ENCODE measurements at regions not wholly inside any gene's neighbourhood (a gene's known extent, or its start where the extent isn't known, plus 50 kb on each side); places are given as distances from the start of the nearest gene placed in this dataset.

- peak; percentile 2 for DNase-seq
Measured at GRCh38 chr10:46229144-46229563, 57.6 kb upstream of the ANTXRL start.

GRCh38 chr10:46230615-46231014 is 56.2 kb upstream of the ANTXRL start:
- DNase-seq, result no peak

DNA sequence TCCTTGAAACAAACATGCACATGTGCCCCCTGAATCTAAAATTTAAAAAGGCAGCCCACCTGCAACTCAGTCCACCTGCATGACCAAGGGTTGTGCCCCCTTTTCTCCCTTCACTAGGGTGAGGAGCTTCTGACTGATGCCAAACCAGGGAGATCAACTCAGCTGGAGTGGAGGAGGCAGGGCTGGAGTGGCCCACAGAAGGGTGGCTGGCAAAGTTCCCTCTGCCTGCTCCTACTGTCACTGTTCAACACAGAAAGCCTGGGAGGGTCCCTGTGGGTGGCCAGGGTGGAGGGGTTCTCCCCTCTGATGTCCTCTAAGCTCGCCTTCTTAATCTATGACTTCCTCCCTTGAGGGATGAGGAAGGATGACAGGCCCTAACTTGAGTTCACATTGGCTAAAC is 55.7 kb upstream of the ANTXRL start:
- DNase-seq, result no peak

GRCh38 chr10:46232084-46232483 is 54.7 kb upstream of the ANTXRL start:
- DNase-seq, result no peak

- DNase-seq, result no peak
Measured at GRCh38 chr10:46232666-46233065, 54.1 kb upstream of the ANTXRL start.

DNA sequence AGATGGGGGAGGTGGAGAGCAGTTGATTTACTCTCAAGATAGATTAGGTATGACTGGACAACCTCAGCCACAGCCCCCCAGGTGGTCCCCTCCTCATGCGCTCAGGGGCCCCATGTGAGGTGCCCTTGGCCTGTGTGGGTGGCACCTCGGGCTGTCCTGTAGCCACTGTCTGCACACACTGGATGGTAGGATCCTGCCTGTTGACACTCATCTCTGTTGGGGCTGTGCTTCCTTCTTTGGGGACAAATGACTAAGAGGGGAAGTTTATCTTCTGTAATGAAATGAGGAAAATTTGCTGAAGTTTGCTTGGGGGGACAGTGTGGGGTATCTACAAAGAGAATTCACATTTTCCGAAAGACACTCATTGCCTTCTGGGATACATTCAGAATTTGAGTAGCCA is 53.6 kb upstream of the ANTXRL start:
- no peak for DNase-seq

- no peak for DNase-seq
Measured at GRCh38 chr10:46234026-46234425, 52.8 kb upstream of the ANTXRL start.

DNA sequence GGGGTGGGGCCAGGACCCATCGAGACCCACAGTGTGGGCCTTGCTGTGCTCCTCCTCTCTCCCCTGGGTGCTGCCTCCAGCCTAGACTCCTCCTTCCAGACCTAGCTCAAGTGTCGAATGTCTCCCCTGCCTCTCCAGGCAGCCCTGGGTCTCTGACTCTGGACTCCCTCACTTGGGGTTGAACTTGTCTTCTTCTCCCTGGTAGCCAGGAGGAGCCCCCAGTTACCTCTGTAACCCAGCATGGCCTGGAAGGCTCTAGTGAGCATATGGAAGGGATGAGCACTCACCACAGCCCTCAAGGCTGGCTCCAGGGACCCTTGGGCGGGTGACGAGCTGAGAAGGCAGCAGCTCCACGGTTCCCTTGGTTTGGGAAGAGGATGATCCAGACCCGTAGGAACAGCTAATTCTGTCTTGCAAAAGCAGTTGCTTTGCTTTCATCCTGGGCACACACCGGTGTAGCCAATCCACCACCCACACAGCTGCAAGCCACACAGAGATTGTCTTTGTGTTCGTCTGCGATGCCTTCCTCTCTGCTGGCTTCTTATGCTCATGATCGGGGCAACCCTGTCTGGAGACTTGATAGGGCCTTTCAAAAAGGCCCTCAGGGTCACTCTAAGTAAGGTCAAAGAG is 52.3 kb upstream of the ANTXRL start:
- DNase-seq, result no peak

GRCh38 chr10:46235705-46236545 is 50.9 kb upstream of the ANTXRL start:
- no peak for DNase-seq

DNA sequence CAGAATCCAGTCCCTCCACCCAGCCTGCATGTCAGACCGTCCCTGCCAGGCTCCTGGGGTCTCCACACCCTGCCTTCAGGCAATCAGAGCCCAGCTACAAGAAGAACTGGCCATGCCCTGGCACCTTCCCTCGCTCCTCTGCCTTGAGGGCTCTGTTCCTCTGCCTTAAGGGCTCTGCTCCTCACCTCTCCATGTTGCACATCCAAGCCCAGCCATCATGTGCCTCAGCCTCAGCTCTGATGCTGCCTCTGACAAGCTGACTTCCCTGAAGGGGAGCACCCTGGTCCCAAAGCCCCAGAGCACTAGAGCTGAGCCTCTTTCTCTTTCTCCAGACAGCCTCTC is 50.3 kb upstream of the ANTXRL start:
- DNase-seq, result no peak

GRCh38 chr10:46236941-46237681 is 49.7 kb upstream of the ANTXRL start:
- no peak for DNase-seq

Measured in fibroblast of upper back skin (primary cell).